ENCODE measurements at regions not wholly inside any gene's neighbourhood (a gene's known extent, or its start where the extent isn't known, plus 50 kb on each side); places are given as distances from the start of the nearest gene placed in this dataset.

DNA sequence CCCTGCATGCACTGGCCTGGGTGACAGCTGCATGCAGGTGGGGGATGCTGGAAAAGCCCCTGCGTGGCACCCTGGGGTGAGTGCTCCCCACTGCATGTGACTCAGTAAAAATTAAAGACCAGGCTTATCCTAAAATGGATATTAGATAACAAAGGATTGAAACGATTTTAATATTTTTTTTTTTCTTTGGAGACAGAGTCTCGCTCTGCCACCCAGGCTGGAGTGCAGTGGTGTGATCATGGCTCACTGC is 334.9 kb downstream of the C16orf95 start:
- Mint-ChIP-seq H3K9me3 (peaks cover 0 to 2% (median 0%) of the 10 kb centered on the region in 8 donors), H3K36me3 (no peaks in the 10 kb centered on the region), H3K4me1 (no peaks in the 10 kb centered on the region), H3K27ac (no peak overlapping the region), H3K27me3 (peaks cover 0 to 7% of the 10 kb centered on the region in 2 donors), H3K4me3 (no peak overlapping the region)
- no peak overlapping the region for H3K4me3 ChIP-seq (ENCODE audit: low read length in 2 of 2)
- H3K36me3 ChIP-seq (ENCODE audit: insufficient read depth, low read length): no peaks in the 10 kb centered on the region
- intact Hi-C loops (cut with micrococcal nuclease): no loop called here
- no peaks in the 10 kb centered on the region for H3K4me1 ChIP-seq (ENCODE audit: insufficient read depth, low read length)
- no peak overlapping the region for H3K27ac ChIP-seq (ENCODE audit: low read depth, low read length)
- POLR2A ChIA-PET (ENCODE audit: partially characterized antibody): no interaction called here
- no peaks in the 10 kb centered on the region for H3K9me3 ChIP-seq (ENCODE audit: control insufficient read depth in 1 of 2, low read length in 2 of 2)
- CTCF ChIA-PET (ENCODE audit: partially characterized antibody): no interaction called here
- no peaks in the 10 kb centered on the region for H3K27me3 ChIP-seq (ENCODE audit: insufficient read depth, low read length)
- DNase-seq: no peak

DNA sequence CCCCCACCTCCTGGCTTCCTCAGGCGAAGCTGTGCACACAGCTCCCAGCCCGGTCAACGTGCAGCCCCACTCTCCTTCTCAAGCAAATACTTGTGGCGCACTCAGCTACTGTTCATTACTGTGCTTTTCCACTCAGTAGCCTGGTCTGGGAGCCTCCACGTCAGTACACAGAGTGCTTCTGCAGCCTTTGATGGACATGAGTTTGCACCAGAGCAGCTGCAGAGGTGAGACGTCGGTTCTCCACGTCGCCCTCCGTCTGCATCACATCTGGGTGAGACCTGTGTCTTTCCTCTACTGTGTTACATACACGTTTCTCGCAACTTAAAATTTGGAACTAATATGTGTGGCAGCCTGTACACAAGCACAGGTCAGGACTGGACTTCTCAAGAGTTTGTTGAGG is 334.3 kb downstream of the C16orf95 start:
- POLR2A ChIA-PET (ENCODE audit: partially characterized antibody): no interaction called here
- DNase-seq: no peak
- intact Hi-C loops (cut with micrococcal nuclease): no loop called here
- Mint-ChIP-seq H3K9me3 (peaks cover 0 to 2% (median 0%) of the 10 kb centered on the region in 8 donors), H3K36me3 (no peaks in the 10 kb centered on the region), H3K27ac (no peak overlapping the region), H3K27me3 (peaks cover 0 to 7% of the 10 kb centered on the region in 2 donors), H3K4me1 (no peaks in the 10 kb centered on the region), H3K4me3 (no peak overlapping the region)
- H3K4me1 ChIP-seq (ENCODE audit: insufficient read depth, low read length): no peaks in the 10 kb centered on the region
- H3K27ac ChIP-seq (ENCODE audit: low read depth, low read length): no peak overlapping the region
- CTCF ChIA-PET (ENCODE audit: partially characterized antibody): interaction anchor here (0.7 kb wide), 1 partner anchor 650 kb away, joined by 4 read pairs; no protein-coding TSS in a partner anchor
- H3K36me3 ChIP-seq (ENCODE audit: insufficient read depth, low read length): no peaks in the 10 kb centered on the region
- H3K27me3 ChIP-seq (ENCODE audit: insufficient read depth, low read length): no peaks in the 10 kb centered on the region
- H3K4me3 ChIP-seq (ENCODE audit: low read length in 2 of 2): no peak overlapping the region
- H3K9me3 ChIP-seq (ENCODE audit: control insufficient read depth in 1 of 2, low read length in 2 of 2): no peaks in the 10 kb centered on the region

DNA sequence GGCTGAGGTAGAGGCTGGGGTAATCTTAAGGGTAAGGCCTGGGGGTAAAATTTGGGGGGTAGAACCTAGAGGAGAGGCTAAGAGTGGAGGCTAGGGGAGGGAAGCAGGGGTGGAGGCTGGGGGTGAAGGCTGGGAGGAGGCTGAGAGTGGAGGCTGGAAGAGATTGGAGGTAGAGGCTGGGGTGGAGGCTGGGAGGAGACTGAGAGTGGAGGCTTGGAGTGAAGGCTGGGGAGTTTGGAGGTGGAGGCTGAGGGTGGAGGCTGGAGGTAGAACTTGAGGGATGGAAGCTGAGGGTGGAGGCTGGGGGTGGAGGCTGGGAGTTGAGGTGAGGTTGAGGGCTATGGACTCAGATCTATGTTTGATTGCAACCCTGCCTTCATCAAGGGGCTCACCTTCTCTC is 333.6 kb downstream of the C16orf95 start:
- Histone ChIP-seq H3K9me3 (ENCODE audit: control insufficient read depth in 1 of 2, low read length in 2 of 2) (no peaks in the 10 kb centered on the region), H3K4me1 (ENCODE audit: insufficient read depth, low read length) (no peaks in the 10 kb centered on the region), H3K4me3 (ENCODE audit: low read length in 2 of 2) (no peak overlapping the region), H3K27ac (ENCODE audit: low read depth, low read length) (no peak overlapping the region), H3K27me3 (ENCODE audit: insufficient read depth, low read length) (no peaks in the 10 kb centered on the region), H3K36me3 (ENCODE audit: insufficient read depth, low read length) (no peaks in the 10 kb centered on the region)
- CTCF ChIA-PET (ENCODE audit: partially characterized antibody): interaction anchor here (0.7 kb wide), 1 partner anchor 651 kb away, joined by 4 read pairs; no protein-coding TSS in a partner anchor
- H3K9me3 Mint-ChIP-seq: peaks cover 0 to 2% (median 0%) of the 10 kb centered on the region in 8 donors
- no peaks in the 10 kb centered on the region for H3K36me3 Mint-ChIP-seq
- intact Hi-C loops (cut with micrococcal nuclease): no loop called here
- POLR2A ChIA-PET (ENCODE audit: partially characterized antibody): no interaction called here
- peaks cover 0 to 7% of the 10 kb centered on the region in 2 donors for H3K27me3 Mint-ChIP-seq
- H3K27ac Mint-ChIP-seq: no peak overlapping the region
- H3K4me3 Mint-ChIP-seq: no peak overlapping the region
- H3K4me1 Mint-ChIP-seq: no peaks in the 10 kb centered on the region
- DNase-seq: no peak

DNA sequence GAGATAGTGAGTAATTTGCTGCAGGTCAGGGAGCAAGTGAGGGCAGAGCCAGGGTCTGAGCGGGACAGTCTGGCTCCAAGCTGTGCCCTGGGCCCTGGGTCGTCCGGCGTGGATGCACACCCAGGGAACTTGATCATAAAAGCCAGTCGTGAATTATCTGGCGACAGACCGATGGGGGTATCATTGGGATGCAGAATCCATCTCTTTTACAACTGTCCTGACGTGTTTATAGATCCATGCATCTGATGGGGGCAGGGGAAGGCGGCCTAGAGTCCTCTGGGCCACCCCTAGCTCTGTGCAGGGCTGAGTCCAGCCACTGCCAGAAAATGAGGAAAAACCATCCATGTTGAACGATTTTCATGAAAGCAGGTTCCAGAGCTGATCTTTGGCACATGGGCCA is 332.8 kb downstream of the C16orf95 start:
- no peak for DNase-seq
- Mint-ChIP-seq H3K36me3 (no peaks in the 10 kb centered on the region), H3K9me3 (peaks cover 0 to 2% (median 0%) of the 10 kb centered on the region in 8 donors), H3K4me1 (no peaks in the 10 kb centered on the region), H3K27ac (no peak overlapping the region), H3K27me3 (peaks cover 0 to 5% of the 10 kb centered on the region in 2 donors), H3K4me3 (no peak overlapping the region)
- Histone ChIP-seq H3K36me3 (ENCODE audit: insufficient read depth, low read length) (no peaks in the 10 kb centered on the region), H3K27ac (ENCODE audit: low read depth, low read length) (no peak overlapping the region), H3K4me3 (ENCODE audit: low read length in 2 of 2) (no peak overlapping the region), H3K9me3 (ENCODE audit: control insufficient read depth in 1 of 2, low read length in 2 of 2) (no peaks in the 10 kb centered on the region), H3K4me1 (ENCODE audit: insufficient read depth, low read length) (no peaks in the 10 kb centered on the region), H3K27me3 (ENCODE audit: insufficient read depth, low read length) (no peaks in the 10 kb centered on the region)
- intact Hi-C loops (cut with micrococcal nuclease): no loop called here
- ChIA-PET POLR2A (ENCODE audit: partially characterized antibody) (no interaction called here), CTCF (ENCODE audit: partially characterized antibody) (no interaction called here)

DNA sequence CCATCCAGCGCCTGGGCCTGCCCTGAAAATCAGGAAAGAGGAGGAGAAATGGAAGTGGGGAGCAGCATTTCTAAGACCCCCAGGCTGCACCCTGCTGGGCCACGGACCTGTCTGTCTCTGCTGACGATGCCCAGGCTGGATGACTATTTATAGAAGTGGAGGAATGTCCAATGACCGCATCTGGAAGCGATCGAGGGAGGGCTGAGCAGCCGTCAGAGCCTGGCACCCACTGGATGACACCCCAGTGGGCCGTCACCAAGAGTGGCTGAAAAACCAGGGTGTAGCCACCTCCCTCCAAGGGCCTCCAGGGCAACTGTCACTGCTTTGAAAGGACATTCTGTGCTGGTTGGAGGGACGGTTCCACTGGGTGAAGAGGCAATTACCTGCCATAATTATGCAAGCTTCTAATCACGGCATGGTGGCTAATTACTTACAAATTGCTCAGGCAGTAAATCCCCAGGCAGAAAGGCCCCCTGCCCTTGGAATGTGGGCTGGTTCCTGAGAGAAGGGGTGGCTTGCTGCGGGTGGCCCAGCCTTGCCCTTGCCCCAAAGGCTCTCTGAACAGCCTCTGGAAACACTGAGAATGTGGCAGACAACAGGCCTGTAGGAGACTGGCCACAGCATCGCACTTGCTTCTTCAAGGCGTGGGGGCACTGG is 332.1 kb downstream of the C16orf95 start:
- no peaks in the 10 kb centered on the region for H3K36me3 Mint-ChIP-seq
- H3K9me3 Mint-ChIP-seq: no peaks in the 10 kb centered on the region
- no peaks in the 10 kb centered on the region for H3K27me3 ChIP-seq (ENCODE audit: insufficient read depth, low read length)
- peaks cover 0 to 3% of the 10 kb centered on the region in 2 donors for H3K27me3 Mint-ChIP-seq
- ChIA-PET CTCF (ENCODE audit: partially characterized antibody) (no interaction called here), POLR2A (ENCODE audit: partially characterized antibody) (no interaction called here)
- no peaks in the 10 kb centered on the region for H3K36me3 ChIP-seq (ENCODE audit: insufficient read depth, low read length)
- no peaks in the 10 kb centered on the region for H3K9me3 ChIP-seq (ENCODE audit: control insufficient read depth in 1 of 2, low read length in 2 of 2)
- no peak overlapping the region for H3K4me3 Mint-ChIP-seq
- intact Hi-C loops (cut with micrococcal nuclease): no loop called here
- H3K27ac ChIP-seq (ENCODE audit: low read depth, low read length): no peak overlapping the region
- DNase-seq: no peak
- H3K4me1 Mint-ChIP-seq: peaks cover 0 to under 1% (median 0%) of the 10 kb centered on the region in 4 donors
- no peak overlapping the region for H3K4me3 ChIP-seq (ENCODE audit: low read length in 2 of 2)
- H3K4me1 ChIP-seq (ENCODE audit: insufficient read depth, low read length): no peaks in the 10 kb centered on the region
- H3K27ac Mint-ChIP-seq: no peak overlapping the region

DNA sequence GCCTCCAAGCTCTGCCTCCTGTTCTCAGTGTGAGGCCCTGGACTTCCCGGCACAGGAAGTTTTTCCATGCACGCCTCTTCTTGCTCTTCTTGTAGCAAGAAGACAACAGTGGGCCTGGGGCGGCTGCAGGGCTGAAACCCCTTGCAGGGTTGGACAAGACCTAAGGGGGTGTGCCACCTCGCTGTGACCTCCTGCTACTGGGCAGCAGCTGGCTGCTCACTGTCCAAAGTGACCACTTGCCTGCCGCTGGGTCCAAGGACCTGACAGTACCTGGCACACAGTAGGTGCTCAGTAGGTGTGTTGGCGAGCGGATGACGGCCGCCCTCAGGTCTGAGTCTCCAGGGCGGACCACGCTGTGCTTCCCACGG is 331.6 kb downstream of the C16orf95 start:
- POLR2A ChIA-PET (ENCODE audit: partially characterized antibody): no interaction called here
- intact Hi-C loops (cut with micrococcal nuclease): no loop called here
- CTCF ChIA-PET (ENCODE audit: partially characterized antibody): no interaction called here
- H3K4me3 Mint-ChIP-seq: no peak overlapping the region
- Histone ChIP-seq H3K4me3 (ENCODE audit: low read length in 2 of 2) (no peak overlapping the region), H3K36me3 (ENCODE audit: insufficient read depth, low read length) (no peaks in the 10 kb centered on the region), H3K4me1 (ENCODE audit: insufficient read depth, low read length) (no peaks in the 10 kb centered on the region), H3K27me3 (ENCODE audit: insufficient read depth, low read length) (no peaks in the 10 kb centered on the region), H3K27ac (ENCODE audit: low read depth, low read length) (no peak overlapping the region), H3K9me3 (ENCODE audit: control insufficient read depth in 1 of 2, low read length in 2 of 2) (no peaks in the 10 kb centered on the region)
- peaks cover 0 to 4% (median 3%) of the 10 kb centered on the region in 4 donors for H3K4me1 Mint-ChIP-seq
- DNase-seq: no peak
- H3K9me3 Mint-ChIP-seq: no peaks in the 10 kb centered on the region
- no peaks in the 10 kb centered on the region for H3K36me3 Mint-ChIP-seq
- peaks cover 3% of the 10 kb centered on the region in 2 donors for H3K27me3 Mint-ChIP-seq
- no peak overlapping the region for H3K27ac Mint-ChIP-seq

DNA sequence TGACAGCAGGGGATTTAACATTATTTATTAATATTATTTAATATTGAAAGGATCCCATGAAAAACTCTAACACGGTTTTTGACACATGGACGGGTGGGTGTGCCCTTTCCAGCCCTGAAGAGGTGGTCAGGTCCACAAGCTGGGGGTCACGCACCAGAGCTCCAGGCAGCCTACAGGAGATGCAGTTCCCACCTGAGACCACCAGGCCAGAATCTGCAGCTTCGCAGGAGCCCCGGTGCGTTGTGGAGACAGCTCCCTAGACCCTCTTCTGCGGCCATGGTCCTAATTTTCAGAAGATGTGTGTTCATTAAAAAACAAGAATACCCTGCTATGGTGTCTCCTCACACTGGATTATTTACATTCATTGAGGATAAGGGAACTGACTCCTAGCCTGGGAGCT is 331.1 kb downstream of the C16orf95 start:
- Histone ChIP-seq H3K4me3 (ENCODE audit: low read length in 2 of 2) (no peak overlapping the region), H3K4me1 (ENCODE audit: insufficient read depth, low read length) (no peaks in the 10 kb centered on the region), H3K27ac (ENCODE audit: low read depth, low read length) (no peak overlapping the region), H3K9me3 (ENCODE audit: control insufficient read depth in 1 of 2, low read length in 2 of 2) (no peaks in the 10 kb centered on the region), H3K36me3 (ENCODE audit: insufficient read depth, low read length) (no peaks in the 10 kb centered on the region), H3K27me3 (ENCODE audit: insufficient read depth, low read length) (no peaks in the 10 kb centered on the region)
- Mint-ChIP-seq H3K4me1 (peaks cover 3 to 4% (median 4%) of the 10 kb centered on the region in 4 donors), H3K36me3 (no peaks in the 10 kb centered on the region), H3K4me3 (no peak overlapping the region), H3K27me3 (peaks cover 3 to 5% of the 10 kb centered on the region in 2 donors), H3K27ac (no peak overlapping the region), H3K9me3 (no peaks in the 10 kb centered on the region)
- intact Hi-C loops (cut with micrococcal nuclease): no loop called here
- no peak for DNase-seq
- CTCF ChIA-PET (ENCODE audit: partially characterized antibody): no interaction called here
- POLR2A ChIA-PET (ENCODE audit: partially characterized antibody): no interaction called here

All from CD4-positive, alpha-beta memory T cell (primary cell).